ENCODE measurements at regions not wholly inside any gene's neighbourhood (a gene's known extent, or its start where the extent isn't known, plus 50 kb on each side); places are given as distances from the start of the nearest gene placed in this dataset.

DNA sequence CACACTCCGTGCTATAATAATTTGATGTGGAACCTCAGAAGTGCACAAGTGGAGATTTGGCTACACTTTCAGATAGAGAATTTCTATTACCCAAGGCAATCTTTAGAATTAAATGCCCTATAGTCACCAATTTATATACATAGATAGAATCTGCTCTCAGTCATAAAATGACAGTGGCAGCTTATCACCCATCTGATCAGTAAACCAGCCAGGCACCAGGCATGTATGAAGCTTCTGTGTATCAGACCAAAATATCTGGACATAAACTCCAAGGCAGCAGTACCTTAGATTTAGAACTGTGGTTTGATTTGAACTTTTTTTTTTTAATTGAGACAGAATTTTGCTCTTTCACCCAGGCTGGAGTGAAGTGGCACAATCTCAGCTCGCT lies 180.9 kb downstream of the IPMK start:
- Histone ChIP-seq H3K27ac (ENCODE audit: low read depth) (no peak overlapping the region), H3K4me1 (ENCODE audit: insufficient read depth) (peaks cover 8% of the 10 kb centered on the region; the same call in 1 of the 2 replicates), H4K20me1 (replicated peaks; ENCODE audit: insufficient read depth) (no peaks in the 10 kb centered on the region), H3K4me3 (no peak overlapping the region), H3K4me2 (no peak overlapping the region), H3K79me2 (replicated peaks; ENCODE audit: insufficient read depth) (no peaks in the 10 kb centered on the region), H2AFZ (no peak overlapping the region), H3K27me3 (ENCODE audit: insufficient read depth) (no peaks in the 10 kb centered on the region), H3K36me3 (ENCODE audit: insufficient read depth) (no peaks in the 10 kb centered on the region), H3K9me2 (ENCODE audit: insufficient read depth) (peaks cover 9% of the 10 kb centered on the region; the same call in 1 of the 2 replicates), H3F3A (replicated peaks; ENCODE audit: low read depth) (no peaks in the 10 kb centered on the region)
- H3K27me3 Mint-ChIP-seq (ENCODE audit: insufficient read depth, low read depth, poor library complexity), result peaks cover 2% of the 10 kb centered on the region
- no peak for DNase-seq (ENCODE audit: low spot score)
- H3K4me1 Mint-ChIP-seq, result peaks cover 6% of the 10 kb centered on the region; the same call in 2 of the 3 replicates
- H3K27ac Mint-ChIP-seq, result no peak overlapping the region
- no peaks in the 10 kb centered on the region for H3K36me3 Mint-ChIP-seq (ENCODE audit: low read depth)
- H3K4me3 Mint-ChIP-seq, result no peak overlapping the region
- H3K9me3 Mint-ChIP-seq, result no peaks in the 10 kb centered on the region
- no peak for ATAC-seq
- TF ChIP-seq ZNF331 (CRISPR knock-in tag; IDR thresholded peaks at IDR 0.05; ENCODE audit: low read depth), result no peak
- TF ChIP-seq JUNB (IDR thresholded peaks at IDR 0.05; ENCODE audit: unreplicated experiment), result no peak
- no peak for TF ChIP-seq POLR2AphosphoS5 (IDR thresholded peaks at IDR 0.05; ENCODE audit: low read depth)
- TF ChIP-seq STAT1 (IDR thresholded peaks at IDR 0.05; ENCODE audit: unreplicated experiment), result no peak
- TF ChIP-seq EZH2 (IDR thresholded peaks at IDR 0.05; ENCODE audit: low read depth, unreplicated experiment), result no peak
- TF ChIP-seq, protein P1, sequence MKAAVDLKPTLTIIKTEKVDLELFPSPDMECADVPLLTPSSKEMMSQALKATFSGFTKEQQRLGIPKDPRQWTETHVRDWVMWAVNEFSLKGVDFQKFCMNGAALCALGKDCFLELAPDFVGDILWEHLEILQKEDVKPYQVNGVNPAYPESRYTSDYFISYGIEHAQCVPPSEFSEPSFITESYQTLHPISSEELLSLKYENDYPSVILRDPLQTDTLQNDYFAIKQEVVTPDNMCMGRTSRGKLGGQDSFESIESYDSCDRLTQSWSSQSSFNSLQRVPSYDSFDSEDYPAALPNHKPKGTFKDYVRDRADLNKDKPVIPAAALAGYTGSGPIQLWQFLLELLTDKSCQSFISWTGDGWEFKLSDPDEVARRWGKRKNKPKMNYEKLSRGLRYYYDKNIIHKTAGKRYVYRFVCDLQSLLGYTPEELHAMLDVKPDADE (IDR thresholded peaks at IDR 0.05), result no peak
- TF ChIP-seq NANOG (IDR thresholded peaks at IDR 0.05; ENCODE audit: borderline replicate concordance), result no peak
- TF ChIP-seq, protein P2, sequence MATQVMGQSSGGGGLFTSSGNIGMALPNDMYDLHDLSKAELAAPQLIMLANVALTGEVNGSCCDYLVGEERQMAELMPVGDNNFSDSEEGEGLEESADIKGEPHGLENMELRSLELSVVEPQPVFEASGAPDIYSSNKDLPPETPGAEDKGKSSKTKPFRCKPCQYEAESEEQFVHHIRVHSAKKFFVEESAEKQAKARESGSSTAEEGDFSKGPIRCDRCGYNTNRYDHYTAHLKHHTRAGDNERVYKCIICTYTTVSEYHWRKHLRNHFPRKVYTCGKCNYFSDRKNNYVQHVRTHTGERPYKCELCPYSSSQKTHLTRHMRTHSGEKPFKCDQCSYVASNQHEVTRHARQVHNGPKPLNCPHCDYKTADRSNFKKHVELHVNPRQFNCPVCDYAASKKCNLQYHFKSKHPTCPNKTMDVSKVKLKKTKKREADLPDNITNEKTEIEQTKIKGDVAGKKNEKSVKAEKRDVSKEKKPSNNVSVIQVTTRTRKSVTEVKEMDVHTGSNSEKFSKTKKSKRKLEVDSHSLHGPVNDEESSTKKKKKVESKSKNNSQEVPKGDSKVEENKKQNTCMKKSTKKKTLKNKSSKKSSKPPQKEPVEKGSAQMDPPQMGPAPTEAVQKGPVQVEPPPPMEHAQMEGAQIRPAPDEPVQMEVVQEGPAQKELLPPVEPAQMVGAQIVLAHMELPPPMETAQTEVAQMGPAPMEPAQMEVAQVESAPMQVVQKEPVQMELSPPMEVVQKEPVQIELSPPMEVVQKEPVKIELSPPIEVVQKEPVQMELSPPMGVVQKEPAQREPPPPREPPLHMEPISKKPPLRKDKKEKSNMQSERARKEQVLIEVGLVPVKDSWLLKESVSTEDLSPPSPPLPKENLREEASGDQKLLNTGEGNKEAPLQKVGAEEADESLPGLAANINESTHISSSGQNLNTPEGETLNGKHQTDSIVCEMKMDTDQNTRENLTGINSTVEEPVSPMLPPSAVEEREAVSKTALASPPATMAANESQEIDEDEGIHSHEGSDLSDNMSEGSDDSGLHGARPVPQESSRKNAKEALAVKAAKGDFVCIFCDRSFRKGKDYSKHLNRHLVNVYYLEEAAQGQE (IDR thresholded peaks at IDR 0.05; ENCODE audit: unreplicated experiment), result no peak
- no peak for TF ChIP-seq EZH2phosphoT487 (IDR thresholded peaks at IDR 0.05; ENCODE audit: unreplicated experiment)
- TF ChIP-seq ZNF114 (CRISPR knock-in tag; IDR thresholded peaks at IDR 0.05), result no peak
- TF ChIP-seq, protein P3, sequence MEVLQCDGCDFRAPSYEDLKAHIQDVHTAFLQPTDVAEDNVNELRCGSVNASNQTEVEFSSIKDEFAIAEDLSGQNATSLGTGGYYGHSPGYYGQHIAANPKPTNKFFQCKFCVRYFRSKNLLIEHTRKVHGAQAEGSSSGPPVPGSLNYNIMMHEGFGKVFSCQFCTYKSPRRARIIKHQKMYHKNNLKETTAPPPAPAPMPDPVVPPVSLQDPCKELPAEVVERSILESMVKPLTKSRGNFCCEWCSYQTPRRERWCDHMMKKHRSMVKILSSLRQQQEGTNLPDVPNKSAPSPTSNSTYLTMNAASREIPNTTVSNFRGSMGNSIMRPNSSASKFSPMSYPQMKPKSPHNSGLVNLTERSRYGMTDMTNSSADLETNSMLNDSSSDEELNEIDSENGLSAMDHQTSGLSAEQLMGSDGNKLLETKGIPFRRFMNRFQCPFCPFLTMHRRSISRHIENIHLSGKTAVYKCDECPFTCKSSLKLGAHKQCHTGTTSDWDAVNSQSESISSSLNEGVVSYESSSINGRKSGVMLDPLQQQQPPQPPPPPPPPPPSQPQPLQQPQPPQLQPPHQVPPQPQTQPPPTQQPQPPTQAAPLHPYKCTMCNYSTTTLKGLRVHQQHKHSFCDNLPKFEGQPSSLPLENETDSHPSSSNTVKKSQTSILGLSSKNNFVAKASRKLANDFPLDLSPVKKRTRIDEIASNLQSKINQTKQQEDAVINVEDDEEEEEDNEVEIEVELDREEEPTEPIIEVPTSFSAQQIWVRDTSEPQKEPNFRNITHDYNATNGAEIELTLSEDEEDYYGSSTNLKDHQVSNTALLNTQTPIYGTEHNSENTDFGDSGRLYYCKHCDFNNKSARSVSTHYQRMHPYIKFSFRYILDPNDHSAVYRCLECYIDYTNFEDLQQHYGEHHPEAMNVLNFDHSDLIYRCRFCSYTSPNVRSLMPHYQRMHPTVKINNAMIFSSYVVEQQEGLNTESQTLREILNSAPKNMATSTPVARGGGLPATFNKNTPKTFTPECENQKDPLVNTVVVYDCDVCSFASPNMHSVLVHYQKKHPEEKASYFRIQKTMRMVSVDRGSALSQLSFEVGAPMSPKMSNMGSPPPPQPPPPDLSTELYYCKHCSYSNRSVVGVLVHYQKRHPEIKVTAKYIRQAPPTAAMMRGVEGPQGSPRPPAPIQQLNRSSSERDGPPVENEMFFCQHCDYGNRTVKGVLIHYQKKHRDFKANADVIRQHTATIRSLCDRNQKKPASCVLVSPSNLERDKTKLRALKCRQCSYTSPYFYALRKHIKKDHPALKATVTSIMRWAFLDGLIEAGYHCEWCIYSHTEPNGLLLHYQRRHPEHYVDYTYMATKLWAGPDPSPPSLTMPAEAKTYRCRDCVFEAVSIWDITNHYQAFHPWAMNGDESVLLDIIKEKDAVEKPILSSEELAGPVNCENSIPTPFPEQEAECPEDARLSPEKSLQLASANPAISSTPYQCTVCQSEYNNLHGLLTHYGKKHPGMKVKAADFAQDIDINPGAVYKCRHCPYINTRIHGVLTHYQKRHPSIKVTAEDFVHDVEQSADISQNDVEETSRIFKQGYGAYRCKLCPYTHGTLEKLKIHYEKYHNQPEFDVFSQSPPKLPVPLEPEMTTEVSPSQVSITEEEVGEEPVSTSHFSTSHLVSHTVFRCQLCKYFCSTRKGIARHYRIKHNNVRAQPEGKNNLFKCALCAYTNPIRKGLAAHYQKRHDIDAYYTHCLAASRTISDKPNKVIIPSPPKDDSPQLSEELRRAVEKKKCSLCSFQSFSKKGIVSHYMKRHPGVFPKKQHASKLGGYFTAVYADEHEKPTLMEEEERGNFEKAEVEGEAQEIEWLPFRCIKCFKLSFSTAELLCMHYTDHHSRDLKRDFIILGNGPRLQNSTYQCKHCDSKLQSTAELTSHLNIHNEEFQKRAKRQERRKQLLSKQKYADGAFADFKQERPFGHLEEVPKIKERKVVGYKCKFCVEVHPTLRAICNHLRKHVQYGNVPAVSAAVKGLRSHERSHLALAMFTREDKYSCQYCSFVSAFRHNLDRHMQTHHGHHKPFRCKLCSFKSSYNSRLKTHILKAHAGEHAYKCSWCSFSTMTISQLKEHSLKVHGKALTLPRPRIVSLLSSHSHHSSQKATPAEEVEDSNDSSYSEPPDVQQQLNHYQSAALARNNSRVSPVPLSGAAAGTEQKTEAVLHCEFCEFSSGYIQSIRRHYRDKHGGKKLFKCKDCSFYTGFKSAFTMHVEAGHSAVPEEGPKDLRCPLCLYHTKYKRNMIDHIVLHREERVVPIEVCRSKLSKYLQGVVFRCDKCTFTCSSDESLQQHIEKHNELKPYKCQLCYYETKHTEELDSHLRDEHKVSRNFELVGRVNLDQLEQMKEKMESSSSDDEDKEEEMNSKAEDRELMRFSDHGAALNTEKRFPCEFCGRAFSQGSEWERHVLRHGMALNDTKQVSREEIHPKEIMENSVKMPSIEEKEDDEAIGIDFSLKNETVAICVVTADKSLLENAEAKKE (CRISPR knock-in tag; IDR thresholded peaks at IDR 0.05), result no peak
- no peak for TF ChIP-seq CREB1 (CRISPR knock-in tag; IDR thresholded peaks at IDR 0.05; ENCODE audit: low read depth)
- TF ChIP-seq, protein P4, sequence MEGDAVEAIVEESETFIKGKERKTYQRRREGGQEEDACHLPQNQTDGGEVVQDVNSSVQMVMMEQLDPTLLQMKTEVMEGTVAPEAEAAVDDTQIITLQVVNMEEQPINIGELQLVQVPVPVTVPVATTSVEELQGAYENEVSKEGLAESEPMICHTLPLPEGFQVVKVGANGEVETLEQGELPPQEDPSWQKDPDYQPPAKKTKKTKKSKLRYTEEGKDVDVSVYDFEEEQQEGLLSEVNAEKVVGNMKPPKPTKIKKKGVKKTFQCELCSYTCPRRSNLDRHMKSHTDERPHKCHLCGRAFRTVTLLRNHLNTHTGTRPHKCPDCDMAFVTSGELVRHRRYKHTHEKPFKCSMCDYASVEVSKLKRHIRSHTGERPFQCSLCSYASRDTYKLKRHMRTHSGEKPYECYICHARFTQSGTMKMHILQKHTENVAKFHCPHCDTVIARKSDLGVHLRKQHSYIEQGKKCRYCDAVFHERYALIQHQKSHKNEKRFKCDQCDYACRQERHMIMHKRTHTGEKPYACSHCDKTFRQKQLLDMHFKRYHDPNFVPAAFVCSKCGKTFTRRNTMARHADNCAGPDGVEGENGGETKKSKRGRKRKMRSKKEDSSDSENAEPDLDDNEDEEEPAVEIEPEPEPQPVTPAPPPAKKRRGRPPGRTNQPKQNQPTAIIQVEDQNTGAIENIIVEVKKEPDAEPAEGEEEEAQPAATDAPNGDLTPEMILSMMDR (conservative IDR thresholded peaks at IDR 0.05; ENCODE audit: low read depth in 2 of 2), result no peak
